CD14-positive monocyte (primary cell): ENCODE measurements at regions not wholly inside any gene's neighbourhood (a gene's known extent, or its start where the extent isn't known, plus 50 kb on each side); places are given as distances from the start of the nearest gene placed in this dataset.

Experiments used
- DNase-seq, 3 donors: peaks; one replicate each; pipeline ENCODE4 v3.0.0-alpha.2; 2011 to 2022
- H2AFZ ChIP-seq: 2 replicates; pipeline ENCODE4 v1.6.0; 2012; ENCODE audit warnings: mild to moderate bottlenecking, low read depth, low read length, inconsistent platforms; ENCODE audit not compliant: insufficient read depth, poor library complexity, severe bottlenecking
- H3K27ac ChIP-seq, 2 donors: 1 replicate in 1 of 2; 2 replicates in 1 of 2; pipeline ENCODE4 v1.5.1; 2012 to 2013; ENCODE audit warnings: low read length in 2 of 2, control low read depth in 1 of 2, inconsistent platforms in 1 of 2, low read depth in 1 of 2, mild to moderate bottlenecking in 1 of 2
- H3K27me3 ChIP-seq, 2 donors: one replicate each; pipeline versions ENCODE4 v1.6.0 to v1.6.1; 2011 to 2013; ENCODE audit warnings: low read length in 2 of 2; ENCODE audit not compliant: control insufficient read depth in 2 of 2, insufficient read depth in 2 of 2
- H3K36me3 ChIP-seq, 2 donors: replicated peaks in 1 of 2; 1 replicate in 1 of 2; 2 replicates in 1 of 2; pipeline versions ENCODE4 v1.5.1 to v1.6.1; 2012 to 2013; ENCODE audit warnings: low read length in 2 of 2, control low read depth in 1 of 2, inconsistent platforms in 1 of 2, mild to moderate bottlenecking in 1 of 2; ENCODE audit not compliant: insufficient read depth in 2 of 2, control insufficient read depth in 1 of 2
- H3K4me1 ChIP-seq, 2 donors: 1 replicate in 1 of 2; 2 replicates in 1 of 2; pipeline versions ENCODE4 v1.5.1 to v1.6.1; 2012 to 2013; ENCODE audit warnings: low read length in 2 of 2, control low read depth in 1 of 2, inconsistent platforms in 1 of 2, mild to moderate bottlenecking in 1 of 2, moderate library complexity in 1 of 2; ENCODE audit not compliant: insufficient read depth in 2 of 2, control insufficient read depth in 1 of 2
- H3K4me2 ChIP-seq: replicated peaks from 2 replicates; pipeline ENCODE3; 2012; ENCODE audit warnings: low read length, moderate library complexity, mild to moderate bottlenecking; ENCODE audit not compliant: poor library complexity, severe bottlenecking; ENCODE audit errors: extremely low read depth
- H3K4me3 ChIP-seq, 3 experiments: fragments of 200-600 bp in 1 of 3; sonication (generic) in 1 of 3; replicated peaks in 1 of 3; 1 replicate in 2 of 3; 2 replicates in 1 of 3; pipeline ENCODE4 v1.5.1; 2011 to 2013; ENCODE audit warnings: low read length in 3 of 3, mild to moderate bottlenecking in 3 of 3, control low read depth in 2 of 3, low read depth in 2 of 3, inconsistent platforms in 1 of 3, moderate library complexity in 1 of 3
- H3K79me2 ChIP-seq: 2 replicates; pipeline ENCODE4 v1.6.0; 2012; ENCODE audit warnings: mild to moderate bottlenecking, control low read depth, inconsistent platforms, low read length, moderate library complexity; ENCODE audit not compliant: insufficient read depth
- H3K9ac ChIP-seq: 2 replicates; pipeline ENCODE4 v1.6.0; 2017; ENCODE audit warnings: low read length, mild to moderate bottlenecking; ENCODE audit not compliant: insufficient read depth, poor library complexity, severe bottlenecking
- H3K9me3 ChIP-seq, 2 donors: replicated peaks in 1 of 2; 1 replicate in 1 of 2; 2 replicates in 1 of 2; pipeline versions ENCODE4 v1.5.1 to v1.6.1; 2012 to 2013; ENCODE audit warnings: low read length in 2 of 2, control low read depth in 1 of 2; ENCODE audit not compliant: control insufficient read depth in 1 of 2, insufficient read depth in 1 of 2
- H4K20me1 ChIP-seq: 2 replicates; pipeline ENCODE4 v1.6.0; 2012; ENCODE audit warnings: mild to moderate bottlenecking, low read length, control low read depth, moderate library complexity; ENCODE audit not compliant: insufficient read depth
- H3K27ac Mint-ChIP-seq, 7 donors: one replicate each; pipeline ENCODE4 v1.8.0; 2020; ENCODE audit warnings: mild to moderate bottlenecking in 7 of 7, mixed read lengths in 7 of 7, moderate library complexity in 6 of 7, inconsistent platforms in 2 of 7
- H3K27me3 Mint-ChIP-seq, 3 donors: one replicate each; pipeline ENCODE4 v1.8.0; 2021 to 2022; ENCODE audit warnings: low read depth in 3 of 3, mild to moderate bottlenecking in 3 of 3, mixed read lengths in 3 of 3, moderate library complexity in 3 of 3, inconsistent platforms in 1 of 3
- H3K36me3 Mint-ChIP-seq, 2 donors: one replicate each; pipeline ENCODE4 v1.8.0; 2020; ENCODE audit warnings: mixed read lengths in 2 of 2, inconsistent platforms in 1 of 2, mild to moderate bottlenecking in 1 of 2
- H3K4me1 Mint-ChIP-seq: one replicate; pipeline ENCODE4 v1.8.0; 2020; ENCODE audit warnings: mild to moderate bottlenecking, mixed read lengths
- H3K4me3 Mint-ChIP-seq, 2 donors: one replicate each; pipeline ENCODE4 v1.8.0; 2020; ENCODE audit warnings: mild to moderate bottlenecking in 2 of 2, mixed read lengths in 2 of 2, moderate library complexity in 1 of 2
- H3K9me3 Mint-ChIP-seq, 7 donors: one replicate each; pipeline ENCODE4 v1.8.0; 2020 to 2022; ENCODE audit warnings: mixed read lengths in 7 of 7, mild to moderate bottlenecking in 6 of 7, moderate library complexity in 6 of 7, inconsistent platforms in 2 of 7
- CTCF ChIP-seq: fragments of 200-600 bp; IDR thresholded peaks from one replicate; pipeline ENCODE4 v1.8.0; 2022; ENCODE audit warnings: antibody characterized with exemption, mild to moderate bottlenecking
- WGBS: methylation state at CpG from one replicate; pipeline ENCODE4 v1.1.5; 2013; ENCODE audit warnings: missing lambda C conversion rate; ENCODE audit not compliant: insufficient coverage; 5-methylcytosine and 5-hydroxymethylcytosine counted together
- intact Hi-C, 2 donors: fragments of 100-400 bp; cut with micrococcal nuclease; formaldehyde crosslinking; loops; one replicate each; pipeline versions ENCODE4 v1.15.0 to v1.15.1; 2023

GRCh38 chr22:48372390-48372789 is 1455.3 kb downstream of the BRD1 start:
- Mint-ChIP-seq H3K36me3 (no peaks in the 10 kb centered on the region), H3K4me1 (no peaks in the 10 kb centered on the region), H3K9me3 (peaks cover 0 to 6% (median 0%) of the 10 kb centered on the region in 7 donors), H3K4me3 (no peak overlapping the region), H3K27ac (no peak overlapping the region), H3K27me3 (peaks cover 6 to 8% (median 8%) of the 10 kb centered on the region in 3 donors)
- intact Hi-C loops, result no loop called here
- Histone ChIP-seq H3K4me3 (no peak overlapping the region), H3K4me1 (no peaks in the 10 kb centered on the region), H3K4me2 (no peak overlapping the region), H2AFZ (no peak overlapping the region), H3K27me3 (peaks cover 0 to 4% of the 10 kb centered on the region in 2 donors), H3K79me2 (no peaks in the 10 kb centered on the region), H3K27ac (no peak overlapping the region), H4K20me1 (no peaks in the 10 kb centered on the region), H3K9me3 (no peaks in the 10 kb centered on the region), H3K36me3 (no peaks in the 10 kb centered on the region), H3K9ac (no peak overlapping the region)
- no peak for DNase-seq
- 98% methylated on average over 6 of the region's 7 CpGs for WGBS
- TF ChIP-seq CTCF, result no peak

GRCh38 chr22:48371391-48371790 is 1456.3 kb downstream of the BRD1 start:
- Histone ChIP-seq H3K4me3 (no peak overlapping the region), H4K20me1 (no peaks in the 10 kb centered on the region), H3K27me3 (peaks cover 0 to 4% of the 10 kb centered on the region in 2 donors), H3K4me1 (no peaks in the 10 kb centered on the region), H2AFZ (no peak overlapping the region), H3K27ac (no peak overlapping the region), H3K79me2 (no peaks in the 10 kb centered on the region), H3K36me3 (no peaks in the 10 kb centered on the region), H3K9me3 (no peaks in the 10 kb centered on the region), H3K4me2 (no peak overlapping the region), H3K9ac (no peak overlapping the region)
- WGBS, result 97% methylated on average over 7 of the region's 7 CpGs
- TF ChIP-seq CTCF, result no peak
- intact Hi-C loops, result no loop called here
- Mint-ChIP-seq H3K4me1 (no peaks in the 10 kb centered on the region), H3K27me3 (peaks cover 3 to 8% (median 6%) of the 10 kb centered on the region in 3 donors), H3K4me3 (no peak overlapping the region), H3K36me3 (no peaks in the 10 kb centered on the region), H3K27ac (no peak overlapping the region), H3K9me3 (peaks cover 0 to 6% (median 0%) of the 10 kb centered on the region in 7 donors)
- no peak for DNase-seq
